ENCODE measurements at regions not wholly inside any gene's neighbourhood (a gene's known extent, or its start where the extent isn't known, plus 50 kb on each side); places are given as distances from the start of the nearest gene placed in this dataset.
A peak's percentile ranks its signal among the peaks of the same experiment; 100 is the strongest.
"Not testable (repeated sequence)": the region's sequence is repeated elsewhere in the genome, so short reads cannot be mapped to it uniquely, and the experiment has no call there.

GRCh38 chr1:238649200-238649599 is 737.2 kb upstream of the CHRM3 start:
- DNase-seq (ENCODE audit: low read depth), result no peak

- DNase-seq (ENCODE audit: low read depth), result no peak
Measured at GRCh38 chr1:238648751-238649150, 737.6 kb upstream of the CHRM3 start.

- no peak for DNase-seq (ENCODE audit: low read depth)
Measured at GRCh38 chr1:238648296-238648695, 738.1 kb upstream of the CHRM3 start.

- DNase-seq (ENCODE audit: low read depth), result peak; percentile 100
Measured at GRCh38 chr1:238647877-238648276, 738.5 kb upstream of the CHRM3 start.

GRCh38 chr1:238642231-238642630 is 744.1 kb upstream of the CHRM3 start:
- DNase-seq (ENCODE audit: low read depth), result peak; percentile 86

GRCh38 chr1:238639861-238640260 is 746.5 kb upstream of the CHRM3 start:
- DNase-seq (ENCODE audit: low read depth), result no peak

- DNase-seq (ENCODE audit: low read depth), result peak; percentile 46
Measured at GRCh38 chr1:238628110-238628509, 737.4 kb upstream of the ZP4 start.

GRCh38 chr1:238624776-238625175 is 734.1 kb upstream of the ZP4 start:
- DNase-seq (ENCODE audit: low read depth), result peak; percentile 40

- DNase-seq (ENCODE audit: low read depth), result peak; percentile 29
Measured at GRCh38 chr1:238621405-238621804, 730.7 kb upstream of the ZP4 start.

GRCh38 chr1:238619652-238620051 is 728.9 kb upstream of the ZP4 start:
- DNase-seq (ENCODE audit: low read depth), result no peak

- DNase-seq (ENCODE audit: low read depth), result no peak
Measured at GRCh38 chr1:238611406-238611805, 720.7 kb upstream of the ZP4 start.

- no peak for DNase-seq (ENCODE audit: low read depth)
Measured at GRCh38 chr1:238608144-238608543, 717.4 kb upstream of the ZP4 start.

GRCh38 chr1:238606896-238607295 is 716.2 kb upstream of the ZP4 start:
- peak; percentile 94 for DNase-seq (ENCODE audit: low read depth)

GRCh38 chr1:238606457-238606856 is 715.7 kb upstream of the ZP4 start:
- DNase-seq (ENCODE audit: low read depth), result no peak

- DNase-seq (ENCODE audit: low read depth), result no peak
Measured at GRCh38 chr1:238604357-238604756, 713.6 kb upstream of the ZP4 start.

- DNase-seq (ENCODE audit: low read depth), result not testable (repeated sequence)
Measured at GRCh38 chr1:238601604-238602003, 710.9 kb upstream of the ZP4 start.

- DNase-seq (ENCODE audit: low read depth), result no peak
Measured at GRCh38 chr1:238596703-238597102, 706.0 kb upstream of the ZP4 start.

GRCh38 chr1:238592621-238593020 is 701.9 kb upstream of the ZP4 start:
- DNase-seq (ENCODE audit: low read depth), result no peak

GRCh38 chr1:238589843-238590435 is 699.2 kb upstream of the ZP4 start:
- DNase-seq (ENCODE audit: low read depth), result peak; percentile 59

GRCh38 chr1:238582816-238583215 is 692.1 kb upstream of the ZP4 start:
- DNase-seq (ENCODE audit: low read depth), result no peak

GRCh38 chr1:238581332-238581731 is 690.6 kb upstream of the ZP4 start:
- peak; percentile 30 for DNase-seq (ENCODE audit: low read depth)

- no peak for DNase-seq (ENCODE audit: low read depth)
Measured at GRCh38 chr1:238568735-238569134, 678.0 kb upstream of the ZP4 start.

- peak; percentile 91 for DNase-seq (ENCODE audit: low read depth)
Measured at GRCh38 chr1:238562341-238562740, 671.6 kb upstream of the ZP4 start.

GRCh38 chr1:238558746-238559145 is 668.0 kb upstream of the ZP4 start:
- DNase-seq (ENCODE audit: low read depth), result no peak

GRCh38 chr1:238558156-238558555 is 667.4 kb upstream of the ZP4 start:
- DNase-seq (ENCODE audit: low read depth), result peak; percentile 91

Data from iris pigment epithelial cell (primary cell).